HG02885 (cell line): ENCODE measurements at regions not wholly inside any gene's neighbourhood (a gene's known extent, or its start where the extent isn't known, plus 50 kb on each side); places are given as distances from the start of the nearest gene placed in this dataset.

Experiments
- ATAC-seq: cut with Tn5 transposase; IDR thresholded peaks from one replicate; pipeline ENCODE4 v1.9.1; 2021; ENCODE audit warnings: mild to moderate bottlenecking; ENCODE audit not compliant: unreplicated experiment, poor library complexity

DNA sequence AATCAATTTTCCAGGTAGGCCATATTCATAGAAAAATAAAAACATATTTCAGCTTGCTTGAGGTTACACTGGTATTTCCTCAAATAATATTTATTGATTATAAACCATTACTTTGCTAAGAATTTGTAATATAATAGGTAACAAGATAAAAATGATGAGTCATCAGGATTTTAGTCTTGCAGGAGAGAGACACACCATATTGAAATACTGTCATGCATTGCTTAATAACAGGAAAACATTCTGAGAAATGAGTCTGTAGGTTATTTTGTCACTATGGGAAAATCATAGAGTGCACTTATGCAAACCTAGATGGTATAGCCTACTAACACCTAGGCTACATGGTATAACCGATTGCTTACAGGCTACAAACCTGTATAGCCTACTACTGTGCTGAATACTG, 990.5 kb downstream of the OTOL1 start:
- ATAC-seq = no peak

DNA sequence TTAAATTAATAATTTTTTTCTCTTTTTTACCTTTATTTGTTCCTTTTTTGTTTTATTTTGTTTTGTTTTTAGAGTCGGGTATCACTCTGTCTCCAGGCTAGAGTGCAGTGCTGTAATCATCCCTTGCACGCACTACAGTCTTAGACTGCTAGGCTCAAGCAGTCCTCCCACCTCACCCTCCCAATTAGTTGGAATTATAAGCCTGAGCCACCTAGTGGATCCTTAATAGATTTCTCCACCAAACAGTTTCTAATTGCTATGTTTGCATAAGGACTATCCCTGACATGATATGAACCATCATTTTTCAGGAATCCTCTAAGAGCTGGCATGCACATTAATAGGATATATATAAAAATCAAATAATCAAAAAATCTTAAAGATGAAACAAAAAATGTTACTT, 993.2 kb downstream of the OTOL1 start:
- no peak for ATAC-seq

DNA sequence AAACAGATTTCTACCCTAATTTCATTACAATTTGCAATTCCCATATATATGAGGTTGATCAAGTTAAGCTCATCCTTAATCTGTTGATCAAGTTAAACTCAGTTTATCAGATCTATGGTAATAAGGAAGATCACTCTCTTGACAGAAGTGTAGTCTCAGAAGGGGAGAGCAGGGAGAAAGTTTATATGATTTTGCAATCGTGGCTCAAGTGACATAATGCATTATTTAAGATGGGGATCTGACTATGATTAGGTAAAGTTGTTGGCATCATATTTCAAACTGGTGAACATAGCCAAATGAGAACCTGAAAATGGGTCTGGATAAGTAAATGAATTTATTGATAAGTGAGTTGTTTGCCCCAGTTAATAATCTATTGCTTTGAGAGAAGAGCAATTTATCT, 995.3 kb downstream of the OTOL1 start:
- ATAC-seq = no peak

DNA sequence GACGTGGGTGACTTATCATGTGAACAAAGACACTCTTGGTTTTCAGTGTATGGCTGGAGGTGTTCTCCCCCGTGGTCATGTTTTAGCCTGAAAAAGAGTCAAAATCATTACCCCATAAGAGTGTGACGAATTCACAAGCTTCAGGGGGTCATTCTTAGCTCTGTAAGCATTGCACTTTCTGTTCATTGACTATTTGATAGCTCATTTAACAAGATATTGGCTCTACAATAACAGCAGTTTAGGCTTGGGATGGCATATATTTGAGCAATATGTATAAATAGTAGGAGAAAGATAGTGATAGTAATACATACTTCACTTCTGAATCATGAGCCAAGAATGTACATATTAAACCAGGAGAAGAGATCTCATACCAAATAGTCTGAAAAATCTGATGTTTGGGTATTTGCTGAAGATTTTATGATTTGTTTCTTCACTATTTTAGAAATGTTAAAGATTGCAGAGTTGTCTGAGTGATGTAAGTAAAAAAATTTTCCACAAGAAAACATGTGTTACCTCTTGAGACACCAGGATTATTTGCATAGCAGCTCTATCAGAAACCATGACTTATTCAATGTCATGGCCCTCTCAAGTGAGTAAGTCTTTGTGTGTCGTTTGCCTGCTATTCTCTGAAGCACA, 996.0 kb downstream of the OTOL1 start:
- no peak for ATAC-seq

GRCh38 chr3:162498626-162499025, 1002.0 kb downstream of the OTOL1 start:
- no peak for ATAC-seq

- ATAC-seq = no peak
Observed at GRCh38 chr3:162507397-162507796, 1010.8 kb downstream of the OTOL1 start.

DNA sequence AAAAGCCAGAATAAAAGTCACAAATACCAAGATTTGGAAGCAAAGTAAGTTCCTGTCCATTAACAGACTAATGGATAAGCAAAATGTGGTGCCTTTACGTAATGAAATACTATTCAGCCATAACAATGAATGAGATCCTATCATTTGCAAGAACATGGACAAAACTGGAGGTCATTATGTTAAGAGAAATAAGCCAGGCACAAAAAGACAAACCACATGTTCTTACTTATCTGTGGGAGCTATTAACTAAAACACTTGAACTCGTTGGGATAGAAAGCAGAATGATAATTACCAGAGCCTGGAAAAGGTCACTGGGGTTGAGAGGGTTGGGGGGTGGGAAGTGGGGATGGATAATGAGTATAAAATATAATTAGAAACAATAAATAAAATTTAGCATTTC, 1015.9 kb downstream of the OTOL1 start:
- no peak for ATAC-seq

DNA sequence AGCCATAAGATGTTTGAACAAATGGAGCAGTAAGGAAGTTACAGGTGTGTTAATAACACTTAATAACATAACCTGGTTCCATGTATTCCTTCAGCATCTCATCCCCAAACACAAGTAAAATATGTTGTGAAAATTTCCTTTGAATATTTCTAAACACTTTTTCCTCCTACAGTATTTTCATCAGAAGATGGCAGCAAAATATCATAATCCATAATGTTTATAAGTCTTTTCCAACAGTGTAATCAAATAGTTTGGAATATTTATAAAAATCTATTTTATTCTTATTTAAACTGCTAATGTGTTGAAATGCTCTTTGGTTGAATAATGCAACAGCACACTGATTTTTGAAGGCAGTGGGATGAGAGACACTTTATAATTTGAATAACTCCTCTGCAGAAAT, 1020.5 kb downstream of the OTOL1 start:
- ATAC-seq = no peak

DNA sequence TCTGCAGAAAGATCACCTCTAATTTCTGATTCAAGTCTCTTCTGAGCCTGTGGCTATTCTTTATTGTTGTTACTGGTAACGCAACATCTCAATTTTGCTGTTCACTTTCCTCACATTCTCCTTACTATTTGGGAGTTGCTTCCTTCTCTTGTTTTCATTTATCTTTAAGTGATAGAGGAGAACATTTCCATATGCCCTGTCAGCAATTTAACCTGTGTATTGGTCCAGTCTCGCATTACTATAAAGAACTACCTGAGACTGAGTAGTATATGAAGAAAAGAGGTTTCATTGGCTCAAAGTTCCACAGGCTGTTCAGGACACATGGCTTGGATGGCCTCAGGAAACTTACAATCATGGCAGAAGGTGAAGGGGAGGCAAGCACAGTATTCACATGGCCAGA, 1025.1 kb downstream of the OTOL1 start:
- ATAC-seq = no peak

DNA sequence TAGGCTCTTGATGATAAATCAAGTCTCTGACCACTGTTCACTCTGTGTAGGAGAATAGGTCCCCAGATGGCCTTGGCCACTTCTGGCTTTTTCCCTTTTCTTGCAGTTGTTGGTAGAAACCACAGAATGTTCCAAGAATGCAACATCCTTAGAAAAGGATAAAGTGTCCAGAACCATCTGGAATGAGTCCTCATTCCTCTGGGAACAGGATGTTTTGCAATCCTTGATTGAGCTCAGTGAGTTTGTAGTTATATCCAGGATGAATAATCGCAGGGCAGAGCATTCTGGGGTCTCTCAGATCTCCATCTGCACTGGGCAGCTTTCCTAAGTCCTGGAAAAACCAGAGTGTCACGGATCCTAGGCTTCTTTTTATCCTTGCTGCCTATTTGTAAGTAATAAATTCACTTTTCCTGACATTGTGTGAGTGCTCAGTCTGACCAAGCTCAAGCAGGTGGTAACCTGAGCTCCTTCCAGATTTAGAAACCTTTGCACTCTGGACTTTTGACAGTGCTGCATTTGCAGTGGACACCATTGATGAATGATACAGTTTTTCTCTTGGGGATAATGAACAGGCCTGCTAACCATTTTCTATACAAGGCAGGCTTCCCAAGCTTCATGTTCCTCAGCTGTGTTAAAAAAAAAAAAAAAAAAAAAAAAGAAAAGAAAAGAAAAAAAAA, 1028.6 kb downstream of the OTOL1 start:
- no peak for ATAC-seq

GRCh38 chr3:162525771-162526170, 1029.2 kb downstream of the OTOL1 start:
- no peak for ATAC-seq

DNA sequence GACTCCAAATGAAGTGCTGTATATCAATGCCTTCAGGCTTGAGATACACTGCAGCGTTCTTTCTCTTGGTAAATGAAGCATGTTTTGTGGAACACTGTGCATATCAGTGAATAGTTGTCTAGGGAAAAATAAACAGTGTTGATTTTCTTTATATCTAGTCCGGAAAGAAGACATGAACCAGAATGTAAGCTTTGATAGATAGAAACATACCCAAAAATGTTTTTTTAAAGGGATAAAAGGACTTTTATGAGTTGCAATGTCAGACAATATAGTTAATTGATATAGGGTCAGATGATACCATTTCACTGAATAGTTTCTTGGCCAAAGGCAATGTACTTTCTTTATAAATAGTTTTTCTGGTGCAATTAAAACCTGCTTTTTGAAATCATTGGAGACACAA, 1037.8 kb downstream of the OTOL1 start:
- no peak for ATAC-seq

DNA sequence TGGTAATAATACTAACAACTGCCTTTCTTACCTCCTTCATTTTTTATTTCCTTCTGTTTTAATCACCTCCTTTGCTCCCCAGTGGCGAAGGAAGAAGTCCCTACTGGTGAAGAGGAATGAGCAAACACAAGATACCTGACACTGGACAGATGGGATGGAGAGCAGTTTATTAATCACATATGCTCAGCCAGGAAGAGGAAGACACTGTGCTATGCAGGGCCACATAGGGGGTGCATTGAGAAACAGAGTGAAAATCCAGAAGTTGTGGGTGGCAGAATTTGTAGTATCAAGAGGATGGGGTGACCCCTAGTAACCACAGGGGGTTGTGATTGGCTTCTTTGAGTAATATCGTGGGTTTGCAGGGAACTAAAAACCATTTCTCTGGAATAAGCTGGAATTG, 1041.9 kb downstream of the OTOL1 start:
- no peak for ATAC-seq

DNA sequence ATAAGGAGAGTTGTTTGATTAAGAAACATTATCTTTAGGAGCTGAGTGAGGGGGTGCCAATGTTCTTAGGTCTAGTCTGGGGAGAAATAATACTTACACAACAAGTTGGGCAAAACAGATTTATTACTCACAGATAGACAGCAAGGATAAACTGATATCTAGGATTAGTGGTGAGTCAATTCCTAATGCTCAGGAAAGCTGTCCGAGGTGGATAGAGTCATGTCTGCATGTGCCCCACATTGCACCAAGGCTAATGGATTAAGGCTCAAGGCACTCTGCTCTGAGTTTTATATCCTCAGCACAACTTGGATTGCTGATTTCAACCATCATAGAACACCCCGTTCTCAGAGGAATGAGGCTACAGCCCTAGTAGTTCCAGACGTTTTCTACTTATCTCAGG, 1042.3 kb downstream of the OTOL1 start:
- no peak for ATAC-seq

- ATAC-seq = no peak
Observed at GRCh38 chr3:162540421-162540820, 1043.8 kb downstream of the OTOL1 start.

- ATAC-seq = no peak
Observed at GRCh38 chr3:162541923-162542322, 1045.3 kb downstream of the OTOL1 start.

GRCh38 chr3:162544246-162544645, 1047.6 kb downstream of the OTOL1 start:
- no peak for ATAC-seq

DNA sequence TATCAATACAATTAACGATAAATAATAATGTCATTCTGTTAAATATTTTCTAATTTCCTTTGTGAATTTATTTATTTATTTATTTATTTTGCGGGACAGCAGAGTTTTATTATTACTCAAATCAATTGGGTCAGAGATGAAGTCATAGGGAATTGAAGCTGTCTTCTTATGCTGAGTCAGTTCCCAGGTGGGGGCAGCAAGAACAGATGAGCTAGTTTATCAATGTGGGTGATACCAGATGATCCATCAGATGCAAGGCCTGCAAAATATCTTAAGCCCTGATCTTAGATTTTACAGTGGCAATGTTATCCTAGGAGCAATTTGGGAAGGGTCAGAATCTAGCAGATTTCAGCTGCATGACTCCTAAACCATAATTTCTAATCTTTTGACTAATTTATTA, 1050.3 kb downstream of the OTOL1 start:
- ATAC-seq = no peak

- ATAC-seq = no peak
Observed at GRCh38 chr3:162547321-162547720, 1050.7 kb downstream of the OTOL1 start.

DNA sequence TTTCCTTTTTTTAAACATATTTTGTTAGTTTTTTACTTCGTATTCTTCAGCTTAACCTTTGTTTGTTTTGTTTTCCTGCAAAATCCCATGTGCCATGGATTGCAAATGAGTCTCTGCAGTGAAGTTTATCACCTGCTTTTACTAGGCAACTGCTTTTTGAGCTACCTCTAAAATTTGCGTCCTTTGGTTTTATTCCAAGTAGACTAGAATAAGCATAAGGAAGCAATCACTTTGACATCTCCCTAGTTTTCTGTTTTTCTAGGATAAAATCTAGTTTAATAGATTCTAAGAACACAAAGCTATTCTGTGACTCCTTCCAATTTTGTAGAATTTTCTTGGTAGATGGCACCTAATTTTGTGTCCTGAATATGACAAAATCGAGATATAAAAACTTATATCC, 1059.2 kb downstream of the OTOL1 start:
- ATAC-seq = no peak

- no peak for ATAC-seq
Observed at GRCh38 chr3:162558016-162558415, 1061.4 kb downstream of the OTOL1 start.

- ATAC-seq = no peak
Observed at GRCh38 chr3:162568706-162569105, 1072.1 kb downstream of the OTOL1 start.
